Left ventricle myocardium superior (tissue), 1 donor: ENCODE measurements at regions not wholly inside any gene's neighbourhood (a gene's known extent, or its start where the extent isn't known, plus 50 kb on each side); places are given as distances from the start of the nearest gene placed in this dataset.

Experiments used
- ATAC-seq: fragments of 200-7000 bp; cut with Tn5 transposase; one replicate; pipeline ENCODE4 v1.9.1; 2020; ENCODE audit warnings: mild to moderate bottlenecking, moderate library complexity
- DNase-seq: peaks from one replicate; pipeline ENCODE4 v3.0.0-alpha.2; 2020
- intact Hi-C: fragments of 100-400 bp; cut with micrococcal nuclease; formaldehyde crosslinking; loops from one replicate; pipeline ENCODE4 v1.11.0; 2022
- donor health status: DM: no; HTN: yes; CAD: no; lungs with severe emphysema.

- ATAC-seq (peak; percentile 95), DNase-seq (no peak)
- intact Hi-C loops: no loop called here
Observed at GRCh38 chr6:140101367-140101766, 726.9 kb upstream of the CITED2 start.

DNA sequence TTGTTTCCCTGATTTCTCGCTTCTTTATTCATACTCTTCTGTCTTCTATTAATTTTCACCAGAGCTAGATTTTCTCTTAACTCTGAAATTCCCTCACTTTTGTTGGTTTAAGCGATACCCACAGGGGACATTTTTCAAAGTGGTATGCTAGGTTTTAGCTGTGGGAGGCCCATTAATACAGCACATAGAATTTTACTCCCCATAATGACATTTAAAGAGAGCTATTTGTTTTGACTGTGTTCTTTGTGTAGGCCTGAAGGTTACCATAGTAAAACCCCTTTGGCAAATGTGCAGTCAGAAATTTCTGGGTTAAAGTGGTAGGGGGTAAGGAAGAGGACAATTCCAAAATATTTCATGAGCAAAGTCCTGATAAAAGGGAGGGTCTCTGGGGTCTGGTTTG is 721.1 kb upstream of the CITED2 start:
- DNase-seq (no peak), ATAC-seq (no peak)
- intact Hi-C loops: no loop called here

GRCh38 chr6:140091895-140092294 is 717.4 kb upstream of the CITED2 start:
- no peak for ATAC-seq
- intact Hi-C loops: no loop called here
- no peak for DNase-seq

DNA sequence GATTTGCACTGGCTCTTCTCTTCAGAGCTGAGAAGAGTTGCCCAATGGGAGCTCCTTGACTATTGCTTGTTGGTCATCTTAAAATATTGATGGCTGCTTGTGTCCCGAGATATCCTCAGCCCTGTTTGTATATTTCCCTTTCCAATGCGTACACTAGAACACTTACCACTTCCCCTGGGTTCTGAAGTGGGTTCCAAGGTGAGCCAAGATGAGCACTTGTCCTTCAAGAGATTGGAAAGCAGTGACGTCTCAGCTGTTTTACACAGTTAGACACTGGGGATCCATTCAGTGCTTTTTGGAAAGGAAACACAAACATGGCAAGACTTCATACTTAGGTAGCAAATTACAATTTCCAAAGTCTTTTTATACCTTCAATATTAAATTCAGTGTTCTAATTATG is 716.4 kb upstream of the CITED2 start:
- intact Hi-C loops: no loop called here
- ATAC-seq: no peak
- DNase-seq: no peak

- ATAC-seq: no peak
- intact Hi-C loops: no loop called here
- no peak for DNase-seq
Observed at GRCh38 chr6:140083375-140083774, 708.9 kb upstream of the CITED2 start.

GRCh38 chr6:140082867-140083297 is 708.4 kb upstream of the CITED2 start:
- DNase-seq: no peak
- intact Hi-C loops: no loop called here
- ATAC-seq: no peak

GRCh38 chr6:140079328-140079727 is 704.9 kb upstream of the CITED2 start:
- intact Hi-C loops: loop anchor here (10.0 kb wide), 1 partner anchor 705 kb away; the partner anchor contains the start of gene CITED2
- ATAC-seq: peak; percentile 97
- peak; percentile 69 for DNase-seq

DNA sequence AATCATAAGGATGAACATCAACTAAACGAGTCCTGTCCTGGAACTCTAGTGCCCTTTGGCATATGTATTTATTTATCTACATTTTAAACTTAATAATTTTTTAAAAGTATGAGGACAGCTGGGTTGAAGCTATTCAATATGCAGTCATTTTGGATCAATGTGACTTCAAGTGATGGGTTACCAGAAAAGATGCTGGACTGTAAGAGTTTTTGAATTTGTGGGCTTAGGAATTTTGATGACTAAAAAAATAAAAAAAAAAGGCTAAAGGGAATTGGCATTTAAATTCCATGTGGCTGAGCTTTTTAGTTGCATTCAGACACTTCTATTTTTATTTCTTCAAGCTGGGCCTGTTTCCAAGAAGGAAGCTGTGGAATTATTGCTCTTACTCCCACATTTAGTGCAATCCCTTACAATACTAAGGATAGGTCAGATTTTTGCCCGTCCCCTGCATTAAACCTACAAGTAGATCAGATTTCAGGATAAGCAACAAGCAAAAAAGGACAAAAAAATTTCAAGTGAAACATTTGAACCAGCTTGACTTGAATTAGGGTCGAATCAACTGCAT is 704.2 kb upstream of the CITED2 start:
- peak; percentile 68 for ATAC-seq
- DNase-seq: no peak
- intact Hi-C loops: loop anchor here (10.0 kb wide), 1 partner anchor 704 kb away; the partner anchor contains the start of gene CITED2

DNA sequence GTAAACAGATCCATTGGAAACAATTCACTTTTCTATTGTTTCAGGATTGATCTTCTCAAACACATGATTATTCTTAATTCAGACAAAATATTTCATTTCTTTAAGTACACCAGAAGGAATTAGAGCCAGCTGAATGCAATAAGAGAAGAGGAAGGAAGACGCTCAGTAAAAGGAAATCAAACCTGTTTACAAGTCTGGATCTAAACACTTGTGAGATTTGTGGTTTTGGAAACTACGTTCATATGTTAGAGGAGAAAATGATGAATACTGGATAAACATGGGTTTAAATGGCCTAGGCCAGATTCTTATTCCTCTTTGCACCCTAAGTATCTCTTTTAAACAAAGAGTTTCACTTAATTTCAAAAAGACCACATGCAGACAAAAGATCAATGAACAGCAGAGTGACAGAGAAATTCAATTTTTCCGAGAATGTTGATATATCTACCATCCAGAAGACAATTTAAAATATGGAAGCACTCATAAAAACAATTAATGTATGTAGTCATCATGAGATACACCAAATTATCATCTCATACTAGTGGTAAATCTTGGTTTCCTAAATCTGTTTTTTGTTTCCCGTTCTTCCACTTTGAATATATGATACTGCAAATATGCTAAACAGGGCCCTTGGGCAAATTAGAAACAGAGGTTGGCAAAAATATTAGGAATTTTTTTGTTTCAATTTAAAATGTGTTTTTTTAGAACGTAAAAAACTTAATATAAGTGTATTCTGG is 703.5 kb upstream of the CITED2 start:
- ATAC-seq (no peak), DNase-seq (no peak)
- intact Hi-C loops: loop anchor here (10.0 kb wide), 1 partner anchor 703 kb away; the partner anchor contains the start of gene CITED2

GRCh38 chr6:140076105-140076504 is 701.7 kb upstream of the CITED2 start:
- DNase-seq (no peak), ATAC-seq (no peak)
- intact Hi-C loops: loop anchor here (10.0 kb wide), 1 partner anchor 701 kb away; the partner anchor contains the start of gene CITED2

- ATAC-seq (no peak), DNase-seq (no peak)
- intact Hi-C loops: loop anchor here (10.0 kb wide), 1 partner anchor 699 kb away; the partner anchor contains the start of gene CITED2
Observed at GRCh38 chr6:140073456-140073855, 699.0 kb upstream of the CITED2 start.

- ATAC-seq (no peak), DNase-seq (no peak)
- intact Hi-C loops: loop anchor here (10.0 kb wide), 1 partner anchor 697 kb away; the partner anchor contains the start of gene CITED2
Observed at GRCh38 chr6:140071601-140072062, 697.2 kb upstream of the CITED2 start.

GRCh38 chr6:140070846-140071473 is 696.5 kb upstream of the CITED2 start:
- ATAC-seq (peak; percentile 30), DNase-seq (no peak)
- intact Hi-C loops: loop anchor here (10.0 kb wide), 1 partner anchor 696 kb away; the partner anchor contains the start of gene CITED2

DNA sequence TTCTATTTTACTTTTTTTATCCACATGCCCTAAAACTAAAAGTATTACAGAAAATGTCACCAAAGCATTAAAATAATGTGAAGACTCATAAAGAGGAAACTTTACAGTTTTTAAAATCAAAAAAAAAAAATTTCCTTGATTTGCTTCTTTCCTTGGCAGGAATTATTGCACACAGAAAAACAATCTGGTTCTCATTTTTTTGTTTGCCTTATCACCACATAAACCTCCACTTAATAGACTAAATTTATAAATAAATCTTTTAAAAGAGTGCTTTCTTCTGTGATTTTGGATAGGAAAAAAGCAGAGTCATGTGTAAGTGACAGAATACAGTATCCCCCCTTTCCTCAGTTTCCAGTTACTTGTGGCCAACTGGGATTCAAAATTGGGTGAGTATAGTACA is 695.1 kb upstream of the CITED2 start:
- intact Hi-C loops: no loop called here

DNA sequence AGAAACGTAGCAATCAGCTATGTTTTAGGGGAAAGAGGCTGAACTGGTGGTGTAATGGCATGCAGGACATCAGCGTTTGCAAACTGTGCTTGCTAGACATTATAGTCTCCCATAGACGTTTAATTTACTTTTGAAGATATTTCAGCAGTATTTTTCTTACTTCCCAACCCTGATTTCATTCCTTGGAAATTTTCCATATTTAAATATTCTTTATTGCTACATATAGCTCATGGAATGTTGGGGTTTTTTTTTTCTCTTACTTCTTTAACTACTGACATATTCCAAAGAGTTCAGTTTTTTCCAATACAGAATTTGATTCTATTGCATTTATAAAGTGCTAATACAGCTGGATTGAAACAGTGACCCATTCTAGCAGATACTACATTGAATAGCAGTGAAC is 694.4 kb upstream of the CITED2 start:
- ATAC-seq: no peak
- intact Hi-C loops: no loop called here
- no peak for DNase-seq

More for the DNA sequence above, 695.1 kb upstream of the CITED2 start:
- no peak for DNase-seq
- no peak for ATAC-seq

- DNase-seq (no peak), ATAC-seq (no peak)
- intact Hi-C loops: no loop called here
Observed at GRCh38 chr6:140064366-140064765, 689.9 kb upstream of the CITED2 start.

- DNase-seq: no peak
- ATAC-seq: peak; percentile 19
- intact Hi-C loops: no loop called here
Observed at GRCh38 chr6:140063021-140063399, 688.6 kb upstream of the CITED2 start.

DNA sequence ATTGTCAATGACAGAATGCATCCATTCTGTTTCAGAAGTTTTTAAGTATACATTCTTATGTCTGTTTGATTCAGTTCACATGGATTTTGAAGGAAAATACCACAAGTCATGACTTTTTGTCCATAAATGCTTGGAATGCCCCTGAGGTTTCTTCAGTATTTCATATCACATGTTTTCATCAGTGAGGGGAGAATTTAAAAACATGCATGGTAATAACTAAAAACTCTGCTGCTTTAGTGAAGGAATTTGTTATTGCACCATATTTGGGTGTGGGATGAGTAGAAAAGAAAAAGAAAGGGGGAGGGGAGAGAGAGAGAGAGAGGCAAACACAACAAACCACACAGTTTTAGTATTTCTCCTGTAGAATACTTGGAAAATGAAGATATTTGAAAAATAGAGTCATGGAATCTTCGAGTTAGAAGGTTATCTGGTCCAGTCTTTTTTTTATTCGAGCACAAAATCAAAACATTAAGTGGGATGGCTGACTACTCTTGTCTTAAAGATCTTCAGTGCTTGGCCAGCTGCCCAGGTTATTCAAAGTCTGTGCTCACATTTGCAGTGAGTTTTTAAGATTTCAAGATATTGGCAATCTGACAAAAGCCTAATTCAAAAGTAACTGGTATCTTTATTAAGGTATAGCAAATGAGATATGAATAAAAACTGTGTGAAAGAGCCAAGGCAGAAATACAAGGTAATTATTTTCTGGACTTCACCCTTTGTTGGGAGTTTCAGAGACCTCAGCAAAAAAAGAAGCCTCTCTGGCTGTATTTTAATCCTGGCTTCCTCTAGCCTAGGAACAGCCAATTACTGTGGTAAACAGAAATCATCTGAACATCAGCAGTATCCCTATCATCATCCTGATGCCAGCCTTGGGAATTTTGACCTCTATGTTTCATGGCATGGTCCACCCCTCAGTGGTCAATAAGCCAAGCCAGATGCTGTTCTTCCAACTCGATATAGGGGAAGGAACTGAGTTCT is 687.9 kb upstream of the CITED2 start:
- intact Hi-C loops: no loop called here
- ATAC-seq: peak; percentile 86
- DNase-seq: peak; percentile 53
